Small intestine (tissue), 7 donors: ENCODE measurements at regions not wholly inside any gene's neighbourhood (a gene's known extent, or its start where the extent isn't known, plus 50 kb on each side); places are given as distances from the start of the nearest gene placed in this dataset.

Experiments
- DNase-seq, 2 donors: peaks; one replicate each; pipeline versions ENCODE4 v3.0.0 to v3.0.0-alpha.2; 2013
- FAIRE-seq: peaks from 2 replicates; lab custom pipeline; 2012; peaks lifted over from hg19 to GRCh38; lab: Jason Lieb, UNC
- H3K27ac ChIP-seq, 3 donors: one replicate each; pipeline ENCODE4 v1.5.1; 2013; ENCODE audit warnings: low read length in 2 of 3, mild to moderate bottlenecking in 2 of 3, control low read depth in 1 of 3, inconsistent platforms in 1 of 3, low read depth in 1 of 3, moderate library complexity in 1 of 3
- H3K27me3 ChIP-seq, 3 donors: one replicate each; pipeline ENCODE4 v1.6.1; 2013; ENCODE audit warnings: low read length in 3 of 3, inconsistent platforms in 1 of 3; ENCODE audit not compliant: control insufficient read depth in 3 of 3, insufficient read depth in 3 of 3
- H3K36me3 ChIP-seq, 3 donors: one replicate each; pipeline ENCODE4 v1.6.1; 2013; ENCODE audit warnings: low read length in 3 of 3, inconsistent platforms in 1 of 3, low read depth in 1 of 3, mild to moderate bottlenecking in 1 of 3, moderate library complexity in 1 of 3; ENCODE audit not compliant: control insufficient read depth in 3 of 3, insufficient read depth in 2 of 3
- H3K4me1 ChIP-seq, 3 donors: one replicate each; pipeline ENCODE4 v1.6.1; 2013; ENCODE audit warnings: low read length in 2 of 3, inconsistent platforms in 1 of 3, low read depth in 1 of 3, mild to moderate bottlenecking in 1 of 3, moderate library complexity in 1 of 3; ENCODE audit not compliant: control insufficient read depth in 3 of 3, insufficient read depth in 2 of 3
- H3K4me3 ChIP-seq, 3 donors: one replicate each; pipeline ENCODE4 v1.5.1; 2013; ENCODE audit warnings: low read length in 3 of 3, control low read depth in 1 of 3, inconsistent platforms in 1 of 3, low read depth in 1 of 3, mild to moderate bottlenecking in 1 of 3, moderate library complexity in 1 of 3
- H3K9me3 ChIP-seq, 2 donors: one replicate each; pipeline ENCODE4 v1.6.1; 2013; ENCODE audit warnings: low read depth in 1 of 2, low read length in 1 of 2; ENCODE audit not compliant: control insufficient read depth in 2 of 2, insufficient read depth in 1 of 2
- WGBS, 3 donors: extraction: QIAGEN DNeasy Blood & Tissue Kit; methylation state at CpG; one replicate each; pipeline ENCODE4 v1.1.7; 2013; 5-methylcytosine and 5-hydroxymethylcytosine counted together
- donor health status: healthy with polysubstance abuse.
- donor health status: control.
- donor health status: control.
- donor health status: Bipolar disorder and iron deficiency.
- donor health status: healthy.

DNA sequence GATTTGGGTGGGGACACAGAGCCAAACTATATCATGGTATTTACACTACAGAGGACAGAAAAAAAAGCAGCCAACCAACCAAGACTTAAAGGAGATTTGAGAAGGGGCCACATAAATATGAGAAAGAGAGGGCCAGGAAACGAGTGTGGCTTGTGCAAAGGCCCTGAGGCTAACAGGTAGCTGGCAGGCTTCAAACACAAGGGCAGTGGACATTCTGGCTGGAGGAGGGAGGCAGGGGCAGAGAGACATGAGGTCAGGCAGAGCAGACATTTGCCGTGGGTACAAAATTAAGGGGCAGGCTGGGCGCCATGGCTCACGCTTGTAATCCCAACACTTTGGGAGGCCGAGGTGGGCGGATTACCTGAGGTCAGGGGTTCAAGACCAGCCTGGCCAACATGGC is 278.7 kb downstream of the FOXO1 start:
- H3K27me3 ChIP-seq, result no peaks in the 10 kb centered on the region
- DNase-seq (no peak), FAIRE-seq (no peak)
- no peaks in the 10 kb centered on the region for H3K36me3 ChIP-seq
- no peak overlapping the region for H3K27ac ChIP-seq
- 91 to 94% (median 92%) methylated on average over 6 of the region's 6 CpGs for WGBS, 3 donors
- H3K4me1 ChIP-seq, result peaks cover 0 to 3% (median 0%) of the 10 kb centered on the region in 3 donors
- no peaks in the 10 kb centered on the region for H3K9me3 ChIP-seq
- H3K4me3 ChIP-seq, result no peak overlapping the region

DNA sequence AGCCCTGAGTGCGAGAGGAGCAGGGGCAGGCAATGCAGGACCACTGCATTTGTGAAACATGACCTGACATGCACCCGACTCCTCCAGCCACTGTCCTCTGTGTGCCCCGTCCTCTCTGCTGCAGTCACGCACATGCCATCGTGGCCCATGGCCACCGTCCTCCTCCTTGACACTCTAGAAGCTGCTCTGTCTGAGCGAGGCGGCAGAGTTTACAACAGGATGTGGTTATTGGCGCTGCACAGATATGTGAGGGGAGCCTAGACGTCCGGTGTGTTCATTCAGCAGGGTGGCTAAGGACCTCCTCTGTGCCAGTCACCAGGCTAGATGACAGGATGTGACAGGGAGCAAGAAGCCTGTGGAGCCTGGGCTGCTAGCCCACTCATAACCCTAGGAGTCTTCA is 277.8 kb downstream of the FOXO1 start:
- Histone ChIP-seq H3K9me3 (no peaks in the 10 kb centered on the region), H3K27ac (peak overlapping the region in 2 of 3 donors; percentile 38 to 94), H3K4me3 (no peak overlapping the region), H3K27me3 (no peaks in the 10 kb centered on the region), H3K36me3 (no peaks in the 10 kb centered on the region), H3K4me1 (peaks cover 0 to 3% (median 0%) of the 10 kb centered on the region in 3 donors)
- WGBS, 3 donors, result 63 to 81% (median 63%) methylated on average over 11 of the region's 11 CpGs
- FAIRE-seq (no peak), DNase-seq (peak in 1 of 2 donors; percentile 71)

DNA sequence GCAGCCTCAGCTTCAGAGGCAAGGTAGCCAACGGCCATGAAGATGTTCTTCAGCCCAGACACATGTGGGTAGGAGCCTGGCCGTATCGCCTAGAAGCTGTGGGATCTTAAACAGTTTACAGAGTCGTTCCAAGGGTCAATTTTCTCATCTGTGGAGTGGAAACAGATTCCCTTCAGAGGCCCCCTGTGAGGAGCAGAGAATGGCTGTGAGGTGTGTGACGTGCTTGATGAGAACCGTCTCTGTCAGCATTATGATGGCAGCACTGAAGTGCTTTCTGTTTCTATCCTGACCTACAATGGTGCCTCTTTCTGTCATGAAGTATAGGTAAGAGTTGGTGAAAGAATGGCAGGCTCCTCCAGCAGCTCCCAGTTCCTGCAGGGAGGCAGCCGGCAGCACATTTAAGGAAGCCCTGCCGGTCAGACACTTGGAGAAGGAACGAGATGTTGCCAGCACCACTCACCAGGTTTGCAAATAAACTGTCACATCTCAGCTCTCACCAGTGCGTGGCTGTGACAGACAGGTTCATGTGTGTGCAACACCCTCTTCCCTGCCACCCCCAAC is 277.3 kb downstream of the FOXO1 start:
- 50 to 69% (median 53%) methylated on average over 10 of the region's 10 CpGs for WGBS, 3 donors
- Histone ChIP-seq H3K36me3 (no peaks in the 10 kb centered on the region), H3K4me3 (no peak overlapping the region), H3K4me1 (peaks cover 0 to 3% (median 0%) of the 10 kb centered on the region in 3 donors), H3K27me3 (no peaks in the 10 kb centered on the region), H3K27ac (peak overlapping the region in 2 of 3 donors; percentile 38 to 94), H3K9me3 (no peaks in the 10 kb centered on the region)
- no peak for FAIRE-seq
- peak; percentile 11 to 28 for DNase-seq

- no peak overlapping the region for H3K4me3 ChIP-seq
- no peaks in the 10 kb centered on the region for H3K27me3 ChIP-seq
- no peaks in the 10 kb centered on the region for H3K36me3 ChIP-seq
- no peaks in the 10 kb centered on the region for H3K9me3 ChIP-seq
- no peak overlapping the region for H3K27ac ChIP-seq
- no peak for DNase-seq
- FAIRE-seq, result no peak
- 89 to 94% (median 92%) methylated on average over 9 of the region's 9 CpGs for WGBS, 3 donors
- H3K4me1 ChIP-seq, result peaks cover 0 to 3% (median 0%) of the 10 kb centered on the region in 3 donors
These were observed 276.0 kb downstream of the FOXO1 start for GRCh38 chr13:40390401-40390916.

DNA sequence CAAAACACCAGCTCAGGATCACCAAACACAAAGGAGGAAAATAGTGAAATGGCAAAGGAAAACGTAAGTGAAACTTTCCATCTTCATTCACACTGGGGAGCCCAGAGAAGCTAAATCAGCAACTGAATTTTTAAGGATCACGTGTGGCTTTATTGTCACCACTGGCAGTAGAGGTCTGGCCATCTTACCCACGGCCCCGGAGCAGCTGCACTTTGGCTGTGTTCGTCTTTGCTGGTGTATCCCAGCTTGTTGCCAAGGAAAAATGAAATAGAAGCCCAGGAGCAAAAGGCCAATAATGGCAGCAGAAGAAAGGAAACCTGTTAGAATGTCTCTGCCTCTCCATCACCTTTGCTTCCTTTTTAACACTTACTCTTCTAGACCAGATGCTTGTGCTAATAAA is 274.7 kb downstream of the FOXO1 start:
- no peaks in the 10 kb centered on the region for H3K27me3 ChIP-seq
- no peak for DNase-seq
- H3K36me3 ChIP-seq, result no peaks in the 10 kb centered on the region
- no peak overlapping the region for H3K27ac ChIP-seq
- WGBS, 3 donors, result 80 to 88% (median 86%) methylated on average over 5 of the region's 5 CpGs
- H3K4me3 ChIP-seq, result no peak overlapping the region
- peaks cover 0 to 3% (median 0%) of the 10 kb centered on the region in 3 donors for H3K4me1 ChIP-seq
- FAIRE-seq, result no peak
- no peaks in the 10 kb centered on the region for H3K9me3 ChIP-seq

- FAIRE-seq (no peak), DNase-seq (peak in 1 of 2 donors; percentile 41)
- Histone ChIP-seq H3K4me3 (no peak overlapping the region), H3K27ac (no peak overlapping the region), H3K9me3 (no peaks in the 10 kb centered on the region), H3K36me3 (no peaks in the 10 kb centered on the region), H3K4me1 (no peaks in the 10 kb centered on the region), H3K27me3 (no peaks in the 10 kb centered on the region)
- WGBS, 3 donors, result 77 to 92% (median 83%) methylated on average over 5 of the region's 5 CpGs
These were observed 272.0 kb downstream of the FOXO1 start for GRCh38 chr13:40394304-40394985.

DNA sequence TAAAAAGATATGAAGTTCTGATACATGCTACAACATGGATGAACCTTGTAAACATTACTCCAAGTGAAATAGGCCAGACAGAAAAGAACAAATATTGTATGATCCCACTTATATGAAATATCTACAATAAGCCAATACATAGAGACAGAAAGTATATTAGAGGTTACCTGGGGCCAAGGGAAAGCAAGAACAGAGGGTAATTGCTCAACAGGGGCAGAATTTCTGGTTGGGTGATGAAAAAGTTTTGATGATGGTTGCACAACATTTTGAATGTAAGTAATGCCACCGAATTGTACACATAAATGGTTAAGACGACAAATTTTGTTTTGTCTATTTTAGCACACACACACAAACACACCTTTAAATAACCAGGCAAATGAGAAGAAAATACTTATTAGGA is 268.4 kb downstream of the FOXO1 start:
- WGBS, 3 donors, result 90 to 95% (median 91%) methylated on average over 2 of the region's 2 CpGs
- Histone ChIP-seq H3K9me3 (no peaks in the 10 kb centered on the region), H3K4me1 (peaks cover 4 to 13% (median 8%) of the 10 kb centered on the region in 3 donors), H3K4me3 (no peak overlapping the region), H3K27ac (no peak overlapping the region), H3K27me3 (no peaks in the 10 kb centered on the region), H3K36me3 (no peaks in the 10 kb centered on the region)
- DNase-seq (no peak), FAIRE-seq (no peak)

DNA sequence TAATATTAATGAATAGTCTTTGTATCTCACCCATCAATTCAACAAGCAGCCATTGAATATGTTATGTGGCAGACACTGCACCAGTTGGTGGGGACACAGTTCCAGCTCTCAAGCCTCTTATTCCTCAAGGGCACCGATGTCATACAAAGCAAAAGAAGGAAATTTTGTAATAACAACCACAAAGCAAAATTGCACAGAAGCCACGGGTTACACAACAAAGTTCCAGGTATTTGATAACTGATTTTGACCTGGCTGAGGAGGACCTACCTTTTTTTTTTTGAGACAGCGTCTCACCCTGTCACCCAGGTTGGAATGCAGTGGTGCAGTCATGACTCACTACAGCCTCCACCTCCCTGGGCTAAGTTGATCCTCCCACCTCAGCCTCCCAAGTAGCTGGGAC is 266.7 kb downstream of the FOXO1 start:
- FAIRE-seq (no peak), DNase-seq (no peak)
- WGBS, 3 donors, result 87 to 91% (median 89%) methylated on average over 3 of the region's 3 CpGs
- H3K27me3 ChIP-seq, result no peaks in the 10 kb centered on the region
- H3K4me1 ChIP-seq, result peaks cover 4 to 17% (median 11%) of the 10 kb centered on the region in 3 donors
- H3K36me3 ChIP-seq, result no peaks in the 10 kb centered on the region
- H3K4me3 ChIP-seq, result no peak overlapping the region
- no peak overlapping the region for H3K27ac ChIP-seq
- H3K9me3 ChIP-seq, result no peaks in the 10 kb centered on the region
